GM11168 (cell line): ENCODE measurements at regions not wholly inside any gene's neighbourhood (a gene's known extent, or its start where the extent isn't known, plus 50 kb on each side); places are given as distances from the start of the nearest gene placed in this dataset.

Experiments used
- in situ Hi-C: fragments of 300-500 bp; cut with MboI; formaldehyde crosslinking; loops from one replicate; pipeline ENCODE4 v1.12.0; 2022; ENCODE audit warnings: low sequenced_read_pairs; ENCODE audit not compliant: unreplicated experiment

GRCh38 chr3:193998628-193999195 is 137.2 kb upstream of the HES1 start:
- in situ Hi-C loops, result no loop called here

GRCh38 chr3:194000100-194000499 is 135.8 kb upstream of the HES1 start:
- in situ Hi-C loops, result no loop called here

GRCh38 chr3:194000712-194001111 is 135.2 kb upstream of the HES1 start:
- in situ Hi-C loops, result no loop called here

GRCh38 chr3:194001728-194002459 is 134.1 kb upstream of the HES1 start:
- in situ Hi-C loops, result no loop called here

- in situ Hi-C loops, result no loop called here
Measured at GRCh38 chr3:194003114-194004057, 132.6 kb upstream of the HES1 start.

- in situ Hi-C loops, result no loop called here
Measured at GRCh38 chr3:194005930-194006501, 129.9 kb upstream of the HES1 start.

GRCh38 chr3:194007592-194008337 is 128.2 kb upstream of the HES1 start:
- in situ Hi-C loops, result no loop called here

- in situ Hi-C loops, result no loop called here
Measured at GRCh38 chr3:194009019-194009418, 126.9 kb upstream of the HES1 start.

GRCh38 chr3:194009892-194010533 is 125.9 kb upstream of the HES1 start:
- in situ Hi-C loops, result no loop called here

GRCh38 chr3:194011807-194012206 is 124.1 kb upstream of the HES1 start:
- in situ Hi-C loops, result no loop called here

GRCh38 chr3:194013928-194014327 is 122.0 kb upstream of the HES1 start:
- in situ Hi-C loops, result no loop called here

GRCh38 chr3:194014756-194015155 is 121.2 kb upstream of the HES1 start:
- in situ Hi-C loops, result no loop called here

GRCh38 chr3:194019398-194020165 is 116.4 kb upstream of the HES1 start:
- in situ Hi-C loops, result no loop called here

GRCh38 chr3:194022052-194022451 is 113.9 kb upstream of the HES1 start:
- in situ Hi-C loops, result no loop called here

- in situ Hi-C loops, result no loop called here
Measured at GRCh38 chr3:194022816-194023215, 113.1 kb upstream of the HES1 start.

- in situ Hi-C loops, result no loop called here
Measured at GRCh38 chr3:194023501-194024280, 112.3 kb upstream of the HES1 start.

- in situ Hi-C loops, result no loop called here
Measured at GRCh38 chr3:194025119-194025518, 110.8 kb upstream of the HES1 start.

GRCh38 chr3:194025951-194026350 is 110.0 kb upstream of the HES1 start:
- in situ Hi-C loops, result no loop called here
